GM19467 (cell line): ENCODE measurements at regions not wholly inside any gene's neighbourhood (a gene's known extent, or its start where the extent isn't known, plus 50 kb on each side); places are given as distances from the start of the nearest gene placed in this dataset.
A peak's percentile ranks its signal among the peaks of the same experiment; 100 is the strongest.

Experiments
- ATAC-seq: cut with Tn5 transposase; IDR thresholded peaks from one replicate; pipeline ENCODE4 v1.9.1; 2021; ENCODE audit warnings: mild to moderate bottlenecking, moderate library complexity; ENCODE audit not compliant: unreplicated experiment

DNA sequence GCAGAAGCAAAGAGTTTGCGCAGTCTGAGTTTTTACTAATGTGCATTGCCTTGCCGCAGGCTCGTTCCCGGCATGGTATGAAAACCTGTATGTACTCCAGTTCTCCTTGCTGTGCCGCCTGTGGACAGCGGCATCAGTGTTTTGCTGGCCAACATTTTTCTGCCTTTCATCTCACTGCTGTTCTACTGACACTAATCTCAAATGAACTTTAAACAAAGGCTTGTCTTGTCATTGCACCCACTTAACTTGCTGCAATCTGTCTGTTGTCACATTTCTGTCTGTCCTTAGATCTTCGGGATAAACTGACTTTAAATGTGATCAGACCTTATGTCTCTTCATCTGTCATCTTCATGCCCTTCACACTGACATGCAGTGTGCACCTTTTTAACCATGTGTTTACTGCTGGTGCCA, 71.7 kb upstream of the ZNRF2 start:
- ATAC-seq = no peak

DNA sequence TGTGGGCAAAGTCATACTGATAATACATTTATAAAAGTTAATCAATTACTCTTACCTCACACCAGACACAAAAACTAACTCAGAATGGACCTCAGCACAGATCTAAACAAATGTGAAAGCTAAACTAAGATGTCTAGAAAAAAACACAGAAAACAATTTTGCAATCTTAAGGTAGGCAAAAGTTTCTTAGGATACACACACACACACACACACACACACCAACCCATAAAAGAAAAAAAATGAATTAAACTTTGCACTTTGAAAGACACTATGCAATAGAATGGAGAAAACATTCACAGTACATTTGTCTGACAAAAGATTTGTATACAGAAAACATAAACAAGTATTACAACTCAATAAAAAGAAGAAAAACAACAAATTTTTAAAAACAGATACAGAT, 70.8 kb upstream of the ZNRF2 start:
- ATAC-seq = no peak

DNA sequence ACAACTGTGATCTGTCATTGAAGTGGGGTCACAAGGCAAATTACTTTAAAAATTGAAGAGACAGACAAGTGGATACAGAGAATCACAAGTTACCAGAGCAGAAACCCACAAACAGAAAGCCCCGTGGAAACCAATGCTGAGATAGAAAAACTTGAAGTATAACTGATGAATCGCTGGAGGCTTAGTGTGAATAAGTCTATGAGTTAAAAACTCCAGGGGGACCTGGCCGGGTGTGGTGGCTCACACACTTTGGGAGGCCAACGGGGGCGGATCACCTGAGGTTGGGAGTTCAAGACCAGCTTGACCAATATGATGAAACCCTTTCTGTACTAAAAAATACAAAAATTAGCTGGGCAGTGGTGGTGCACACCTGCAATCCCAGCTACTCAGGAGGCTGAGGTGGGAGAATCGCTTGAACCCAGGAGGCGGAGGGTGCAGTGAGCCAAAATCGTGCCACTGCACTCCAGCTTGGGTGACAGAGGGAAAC, 69.7 kb upstream of the ZNRF2 start:
- ATAC-seq = no peak

DNA sequence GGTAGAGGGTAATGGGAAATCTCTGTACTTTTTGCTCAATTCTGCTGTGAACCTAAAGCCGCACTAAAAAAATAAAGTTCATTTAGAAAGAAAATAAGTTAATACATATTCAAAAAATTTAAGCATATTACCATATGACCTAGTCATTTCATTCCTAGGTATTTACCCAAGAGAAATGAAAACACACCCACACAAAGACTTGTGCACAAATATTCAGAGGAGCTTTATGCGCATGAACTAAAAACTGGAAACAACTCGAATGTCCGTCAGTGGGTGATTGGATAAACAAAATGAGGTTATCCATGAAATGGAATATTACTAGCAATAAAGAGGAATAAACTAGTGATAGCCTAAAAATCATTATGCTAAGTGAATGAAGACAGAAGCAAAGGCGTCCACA, 62.6 kb upstream of the ZNRF2 start:
- ATAC-seq = no peak

DNA sequence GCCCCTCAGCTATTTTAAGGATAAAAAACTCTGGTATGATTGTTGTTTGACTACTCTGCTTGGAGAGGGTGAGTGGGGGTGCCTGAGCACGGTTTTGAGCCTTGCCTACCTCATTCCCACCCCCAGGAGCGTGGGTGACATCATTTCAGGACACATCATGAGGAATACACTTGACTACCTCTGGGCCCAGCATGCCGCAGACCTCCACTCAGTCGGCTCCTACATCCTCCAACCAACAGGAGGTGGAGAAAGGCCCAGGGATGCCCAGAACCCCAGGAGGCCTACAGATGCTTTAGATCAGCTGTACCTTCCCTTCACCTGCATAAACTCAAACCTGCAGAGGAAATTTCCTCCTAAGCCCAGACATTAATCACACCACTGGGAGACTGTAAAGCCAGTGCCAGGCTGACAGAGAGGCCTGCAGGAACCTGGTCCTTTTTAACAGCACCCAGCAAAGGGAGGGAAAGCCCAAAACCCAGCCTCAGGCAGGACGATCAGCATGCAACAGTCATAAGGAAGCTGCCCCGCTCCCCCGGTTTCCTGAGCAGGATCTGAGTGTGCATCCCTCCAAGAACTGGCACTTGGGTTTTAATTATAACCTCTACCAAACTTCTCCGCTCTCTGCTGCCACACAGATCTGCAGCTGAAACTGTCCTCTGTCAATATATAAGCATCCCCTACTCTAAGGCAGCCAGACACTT, 61.7 kb upstream of the ZNRF2 start:
- ATAC-seq = no peak

DNA sequence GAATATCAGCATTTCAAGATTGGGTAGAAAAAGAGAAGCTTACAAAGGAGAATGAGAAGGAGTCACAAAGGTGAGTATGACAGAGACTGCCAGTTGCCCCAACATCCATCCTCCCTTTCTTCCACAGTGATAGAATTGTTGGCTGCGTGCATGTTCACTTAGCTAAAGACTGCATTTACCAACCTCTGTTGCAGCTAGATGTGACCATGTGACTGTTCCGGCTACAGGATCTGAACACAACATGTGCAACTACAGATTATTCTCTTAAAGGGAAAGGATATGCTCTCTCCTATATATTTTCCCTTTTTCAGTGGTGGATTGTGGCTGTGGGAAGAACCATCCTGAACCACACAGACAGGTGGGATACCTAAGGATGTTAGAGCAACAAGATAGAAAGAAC, 60.5 kb upstream of the ZNRF2 start:
- no peak for ATAC-seq

DNA sequence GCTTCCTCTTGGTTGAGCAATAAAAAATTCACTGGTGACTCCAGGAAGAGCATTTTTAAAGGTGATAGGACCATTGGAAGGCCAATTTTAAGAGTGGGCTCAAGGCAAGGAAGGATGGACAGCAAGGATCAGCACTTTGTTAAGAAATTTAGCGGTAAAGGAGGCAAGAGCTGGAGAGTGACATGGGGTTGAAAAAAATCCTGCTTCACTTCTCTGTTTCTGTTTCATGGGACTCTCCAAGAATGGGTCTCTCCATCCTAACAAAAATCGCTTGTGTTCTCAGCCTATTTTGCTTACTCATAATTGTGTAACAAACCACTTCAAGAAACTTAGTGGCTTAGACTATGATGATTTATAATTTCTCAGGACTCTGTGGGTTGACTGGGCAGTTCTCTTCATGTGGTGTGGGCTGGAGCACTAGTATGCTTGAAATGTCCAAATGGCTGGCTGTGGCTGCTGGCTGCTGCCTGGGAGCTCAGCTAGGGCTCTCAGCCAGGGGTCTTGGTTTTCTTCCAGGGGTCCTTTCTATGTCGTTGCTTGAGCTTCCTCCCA, 59.8 kb upstream of the ZNRF2 start:
- no peak for ATAC-seq

DNA sequence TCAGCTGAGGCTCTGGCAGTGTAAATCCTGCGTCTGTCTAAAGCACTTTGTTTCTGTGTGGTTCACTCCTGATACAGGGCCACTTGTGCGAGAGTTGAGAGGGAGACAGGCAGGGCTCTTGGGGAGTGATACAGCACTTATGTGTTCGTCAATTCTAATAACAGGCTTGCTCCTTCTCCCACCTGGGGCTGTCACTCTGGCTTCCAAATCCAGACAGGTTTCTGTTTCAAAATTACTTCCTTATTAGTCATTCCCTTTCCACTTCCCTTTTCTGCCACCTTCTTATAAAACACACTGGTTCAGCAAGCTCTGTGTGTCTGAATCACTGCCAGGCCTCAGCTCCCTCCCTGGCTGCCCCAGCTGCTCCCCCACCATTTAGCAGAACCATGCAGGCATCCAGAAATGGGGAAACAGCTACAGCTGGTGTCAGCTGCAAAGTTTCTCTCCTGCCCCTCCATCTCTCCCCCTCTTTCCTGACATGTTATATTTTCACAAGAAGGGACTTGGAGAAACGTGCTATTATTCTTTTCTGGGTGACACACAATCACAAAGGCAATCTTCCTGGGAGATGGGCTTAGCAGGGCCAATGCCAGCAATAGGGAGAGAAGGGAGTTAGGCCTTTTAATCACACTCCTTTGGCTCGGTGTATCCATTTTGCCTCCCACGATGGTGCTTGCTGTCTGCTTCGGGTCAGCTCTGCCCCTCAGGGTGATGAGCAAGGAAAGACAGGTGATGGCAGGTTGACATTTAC, 58.4 kb upstream of the ZNRF2 start:
- peak; percentile 75 for ATAC-seq

DNA sequence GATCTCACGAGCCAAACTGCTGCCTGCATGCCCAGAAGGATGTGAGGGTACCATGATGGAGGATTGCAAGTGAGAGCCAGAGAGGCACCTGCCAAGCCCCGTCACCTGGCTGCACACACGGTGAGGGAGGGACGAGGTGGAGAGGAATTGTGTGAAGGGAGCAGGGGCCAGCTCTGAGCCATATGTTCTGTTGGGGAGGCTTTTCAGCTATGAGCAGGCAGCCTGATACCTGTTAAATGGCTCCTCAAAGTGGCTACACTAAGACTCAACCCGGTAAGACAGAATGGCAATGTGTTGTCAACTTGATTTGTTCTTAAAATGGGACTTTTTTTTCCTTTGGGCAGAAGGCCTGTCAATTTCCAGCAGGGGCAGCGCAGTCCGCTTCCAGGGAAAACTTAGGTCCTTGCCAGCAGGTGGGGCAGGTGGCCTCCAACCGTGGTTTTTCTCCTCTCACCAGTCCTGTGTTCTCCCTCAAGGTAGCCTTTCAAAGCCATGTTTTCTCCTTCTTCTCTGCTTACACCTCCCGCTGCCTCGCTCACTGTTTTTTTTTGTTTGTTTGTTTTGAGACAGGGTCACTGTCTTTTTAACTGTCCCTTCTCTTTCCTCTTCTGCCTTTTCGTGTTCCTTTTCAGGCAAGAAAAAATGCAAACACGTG, 57.7 kb upstream of the ZNRF2 start:
- no peak for ATAC-seq

DNA sequence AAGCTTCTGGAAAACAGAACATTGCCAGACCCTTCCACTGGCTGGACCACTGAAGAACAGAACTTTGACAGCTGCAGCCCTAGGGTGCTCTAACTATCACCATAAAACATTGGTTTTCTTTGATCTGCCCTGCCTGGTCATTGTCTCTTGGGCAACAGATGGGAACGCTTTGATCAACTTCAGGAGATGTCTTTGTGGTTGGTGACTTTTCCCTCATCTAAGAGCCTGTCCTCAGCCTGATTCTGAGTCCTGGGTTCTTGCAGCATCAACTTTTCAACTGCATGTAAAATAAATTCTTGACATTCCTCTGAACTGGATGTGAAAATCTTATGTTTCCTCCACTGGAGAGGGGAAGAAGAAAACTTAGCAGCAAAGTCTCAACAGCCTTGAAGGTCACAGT, 53.1 kb upstream of the ZNRF2 start:
- no peak for ATAC-seq

DNA sequence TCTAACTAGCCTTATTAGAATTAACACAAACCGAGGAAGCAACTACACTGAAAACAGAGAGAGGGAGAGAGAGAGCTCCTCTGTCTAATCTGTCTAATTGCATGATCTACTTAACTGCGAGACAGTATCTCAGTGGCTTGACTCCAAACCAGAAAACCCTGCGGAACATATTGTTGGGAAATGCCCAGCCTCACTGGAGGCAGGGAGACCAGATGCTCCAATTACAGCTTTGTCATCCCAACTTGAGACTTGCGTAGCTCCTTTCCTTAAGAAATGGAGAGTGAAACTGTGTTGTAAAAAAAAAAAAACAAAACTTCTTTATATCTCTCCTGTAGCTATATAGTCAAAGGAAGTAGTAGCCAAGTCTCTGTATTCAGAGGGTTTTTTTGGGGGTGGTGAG, 52.0 kb upstream of the ZNRF2 start:
- ATAC-seq = no peak
